ENCODE measurements at regions not wholly inside any gene's neighbourhood (a gene's known extent, or its start where the extent isn't known, plus 50 kb on each side); places are given as distances from the start of the nearest gene placed in this dataset.

GRCh38 chr4:156422576-156422975, 468.9 kb upstream of the CTSO start:
- H3K9me3 ChIP-seq, result no peaks in the 10 kb centered on the region
- intact Hi-C loops (cut with DNase I), result no loop called here
- H3K27ac ChIP-seq, result no peak overlapping the region
- no peak overlapping the region for H3K4me3 ChIP-seq
- H3K36me3 ChIP-seq, result no peaks in the 10 kb centered on the region
- 88 to 93% methylated on average over 1 of the region's 1 CpG for WGBS, 2 donors
- no peaks in the 10 kb centered on the region for H3K27me3 ChIP-seq
- no peak for DNase-seq
- TF ChIP-seq POLR2A (IDR thresholded peaks at IDR 0.05) (no peak), EP300 (IDR thresholded peaks at IDR 0.05) (no peak), POLR2AphosphoS5 (IDR thresholded peaks at IDR 0.05) (no peak)
- peaks cover 0 to 5% (median 0%) of the 10 kb centered on the region in 4 donors for H3K4me1 ChIP-seq

GRCh38 chr4:156420623-156421022, 467.0 kb upstream of the CTSO start:
- TF ChIP-seq POLR2AphosphoS5 (IDR thresholded peaks at IDR 0.05) (no peak), EP300 (IDR thresholded peaks at IDR 0.05) (no peak), POLR2A (IDR thresholded peaks at IDR 0.05) (no peak), CTCF (IDR thresholded peaks at IDR 0.05) (no peak)
- intact Hi-C loops (cut with DNase I), result no loop called here
- Histone ChIP-seq H3K4me1 (peaks cover 0 to 5% (median 0%) of the 10 kb centered on the region in 4 donors), H3K27me3 (no peaks in the 10 kb centered on the region), H3K4me3 (no peak overlapping the region), H3K9me3 (no peaks in the 10 kb centered on the region), H3K27ac (no peak overlapping the region), H3K36me3 (no peaks in the 10 kb centered on the region)
- 66 to 78% methylated on average over 1 of the region's 1 CpG for WGBS, 2 donors
- DNase-seq, result no peak

GRCh38 chr4:156419080-156419685, 465.5 kb upstream of the CTSO start:
- intact Hi-C loops (cut with DNase I), result no loop called here
- TF ChIP-seq CTCF (IDR thresholded peaks at IDR 0.05), result no peak
- TF ChIP-seq POLR2AphosphoS5 (IDR thresholded peaks at IDR 0.05), result peak in 1 of 4 donors; percentile 46
- H3K9me3 ChIP-seq, result no peaks in the 10 kb centered on the region
- no peak overlapping the region for H3K4me3 ChIP-seq
- peaks cover 0 to 5% (median 0%) of the 10 kb centered on the region in 4 donors for H3K4me1 ChIP-seq
- H3K27me3 ChIP-seq, result no peaks in the 10 kb centered on the region
- H3K27ac ChIP-seq, result no peak overlapping the region
- 40 to 49% methylated on average over 2 of the region's 2 CpGs for WGBS, 2 donors
- H3K36me3 ChIP-seq, result no peaks in the 10 kb centered on the region
- no peak for DNase-seq

- H3K4me1 ChIP-seq, result peaks cover 0 to 6% (median 2%) of the 10 kb centered on the region in 4 donors
- no peak overlapping the region for H3K27ac ChIP-seq
- H3K9me3 ChIP-seq, result no peaks in the 10 kb centered on the region
- no peaks in the 10 kb centered on the region for H3K36me3 ChIP-seq
- no peak overlapping the region for H3K4me3 ChIP-seq
- intact Hi-C loops (cut with DNase I), result no loop called here
- H3K27me3 ChIP-seq, result no peaks in the 10 kb centered on the region
- DNase-seq, result no peak
- TF ChIP-seq EP300 (IDR thresholded peaks at IDR 0.05) (no peak), POLR2A (IDR thresholded peaks at IDR 0.05) (no peak), CTCF (IDR thresholded peaks at IDR 0.05) (no peak), POLR2AphosphoS5 (IDR thresholded peaks at IDR 0.05) (no peak)
Measured at GRCh38 chr4:156414406-156414805, 460.7 kb upstream of the CTSO start.

- H3K36me3 ChIP-seq, result no peaks in the 10 kb centered on the region
- 35 to 48% methylated on average over 3 of the region's 3 CpGs for WGBS, 2 donors
- H3K4me1 ChIP-seq, result peaks cover 0 to 6% (median 2%) of the 10 kb centered on the region in 4 donors
- H3K27ac ChIP-seq, result no peak overlapping the region
- intact Hi-C loops (cut with DNase I), result no loop called here
- H3K4me3 ChIP-seq, result no peak overlapping the region
- no peaks in the 10 kb centered on the region for H3K27me3 ChIP-seq
- no peak for DNase-seq
- H3K9me3 ChIP-seq, result no peaks in the 10 kb centered on the region
- no peak for TF ChIP-seq EP300 (IDR thresholded peaks at IDR 0.05)
Measured at GRCh38 chr4:156413239-156414135, 459.8 kb upstream of the CTSO start.

Data from sigmoid colon (tissue), 6 donors.